K562 (cell line): ENCODE measurements at regions not wholly inside any gene's neighbourhood (a gene's known extent, or its start where the extent isn't known, plus 50 kb on each side); places are given as distances from the start of the nearest gene placed in this dataset.

Experiments
- ATAC-seq: fragments of 200-7000 bp; cut with Tn5 transposase; 3 replicates; pipeline ENCODE4 v1.9.1; 2020; ENCODE audit warnings: moderate library complexity
- BruUV-seq: library from RNA; stranded (reverse); fragments of 400-500 nt; replicated peaks from 2 replicates; lab custom pipeline; 2021; lab: Mats Ljungman, UMichigan
- CTCF ChIA-PET: fragments of 300-600 bp; formaldehyde crosslinking; extraction: SDS; loops from one replicate; lab custom pipeline; 2021; ENCODE audit warnings: low intra/inter-chr PET ratio; lab: Yijun Ruan, JAX
- POLR2A ChIA-PET: fragments of 300-600, 350-650 bp; sonication (Branson Sonifier 250); formaldehyde crosslinking; extraction: SDS; loops from one replicate; lab custom pipeline; 2021; ENCODE audit warnings: antibody characterized with exemption, inconsistent platforms; lab: Yijun Ruan, JAX
- DNase-seq, 4 experiments: peaks; one replicate each; pipeline versions ENCODE4 v3.0.0 to v3.0.0-alpha.2; 2011 to 2018; ENCODE audit warnings: low spot score in 3 of 4, mixed read lengths in 3 of 4; ENCODE audit errors: extremely low read depth in 1 of 4
- FAIRE-seq: peaks from 2 replicates; lab custom pipeline; 2011; peaks lifted over from hg19 to GRCh38; lab: Jason Lieb, UNC
- H2AFZ ChIP-seq: 2 replicates; pipeline ENCODE4 v1.6.0; 2011; ENCODE audit warnings: low read depth, low read length, control low read depth, inconsistent platforms
- H3K27ac ChIP-seq: fragments of 200-600 bp; 3 replicates; pipeline ENCODE4 v1.8.0; 2011; ENCODE audit warnings: low read depth, mild to moderate bottlenecking, control low read depth, inconsistent platforms, low read length, moderate library complexity, mixed read lengths; ENCODE audit errors: extremely low read depth
- H3K27me3 ChIP-seq, 2 experiments: fragments of 300-600 bp in 1 of 2; 2 replicates in 1 of 2; 3 replicates in 1 of 2; pipeline versions ENCODE4 v1.6.0 to v1.8.0; 2011; ENCODE audit warnings: inconsistent platforms in 2 of 2, low read length in 2 of 2, mild to moderate bottlenecking in 1 of 2, mixed read lengths in 1 of 2, moderate library complexity in 1 of 2; ENCODE audit not compliant: control insufficient read depth in 2 of 2, insufficient read depth in 2 of 2
- H3K36me3 ChIP-seq: fragments of 300-600 bp; 3 replicates; pipeline ENCODE4 v1.8.0; 2011; ENCODE audit warnings: mild to moderate bottlenecking, low read length, inconsistent platforms; ENCODE audit not compliant: control insufficient read depth, insufficient read depth
- H3K4me1 ChIP-seq, 2 experiments: fragments of 200-600 bp in 1 of 2; replicated peaks in 1 of 2; 2 replicates in 1 of 2; 3 replicates in 1 of 2; pipeline versions ENCODE4 v1.5.1 to v1.8.0; 2011; ENCODE audit warnings: inconsistent platforms in 2 of 2, low read length in 2 of 2, mild to moderate bottlenecking in 1 of 2, mixed read lengths in 1 of 2, moderate library complexity in 1 of 2; ENCODE audit not compliant: control insufficient read depth in 2 of 2, insufficient read depth in 2 of 2
- H3K4me2 ChIP-seq: 2 replicates; pipeline ENCODE4 v1.6.1; 2011; ENCODE audit warnings: low read length, control low read depth, inconsistent platforms, mixed read lengths; ENCODE audit not compliant: insufficient read depth
- H3K4me3 ChIP-seq: fragments of 200-600 bp; sonication (generic), shearing (Covaris generic); 2 replicates; pipeline ENCODE4 v1.5.1; 2016; ENCODE audit warnings: control low read depth, inconsistent platforms
- H3K79me2 ChIP-seq: fragments of 200-600 bp; 3 replicates; pipeline ENCODE4 v1.8.0; 2011; ENCODE audit warnings: low read length, inconsistent platforms; ENCODE audit not compliant: control insufficient read depth, insufficient read depth
- H3K9ac ChIP-seq, 2 experiments: 2 replicates each; pipeline versions ENCODE4 v1.6.0 to v1.6.1; 2011; ENCODE audit warnings: low read depth in 2 of 2, low read length in 2 of 2, control low read depth in 1 of 2, inconsistent platforms in 1 of 2, mild to moderate bottlenecking in 1 of 2, mixed read lengths in 1 of 2; ENCODE audit not compliant: insufficient read depth in 1 of 2
- H3K9me1 ChIP-seq: one replicate; pipeline ENCODE4 v1.6.0; 2011; ENCODE audit warnings: inconsistent platforms, mild to moderate bottlenecking, low read length, moderate library complexity; ENCODE audit not compliant: control insufficient read depth, insufficient read depth
- H3K9me3 ChIP-seq: replicated peaks from 2 replicates; pipeline ENCODE4 v1.5.1; 2011; ENCODE audit warnings: low read depth, low read length, inconsistent platforms; ENCODE audit not compliant: control insufficient read depth, insufficient read depth
- H4K20me1 ChIP-seq: replicated peaks from 2 replicates; pipeline ENCODE4 v1.6.1; 2011; ENCODE audit warnings: low read length, inconsistent platforms, mixed read lengths; ENCODE audit not compliant: control insufficient read depth, insufficient read depth
- CEBPB ChIP-seq: fragments of 450-650 bp; IDR thresholded peaks from 2 replicates; pipeline ENCODE4 v1.6.1; 2016; ENCODE audit warnings: missing genetic modification characterization, missing compliant biosample characterization
- ELF2 ChIP-seq: fragments of 250-450 bp; sonication (Bioruptor Pico); IDR thresholded peaks from 2 replicates; pipeline ENCODE4 v1.5.0; 2021; ENCODE audit warnings: mild to moderate bottlenecking
- ERF ChIP-seq: fragments of 450-650 bp; formaldehyde crosslinking; IDR thresholded peaks from 2 replicates; pipeline ENCODE4 v1.4.0; 2020; ENCODE audit warnings: mild to moderate bottlenecking, mixed read lengths
- ILF3 ChIP-seq: fragments of 450-650 bp; IDR thresholded peaks from 2 replicates; pipeline ENCODE4 v1.6.1; 2018; ENCODE audit warnings: antibody characterized with exemption, mild to moderate bottlenecking, moderate library complexity, borderline replicate concordance
- MAFF ChIP-seq: IDR thresholded peaks from 2 replicates; pipeline ENCODE4 v1.6.1; 2012; ENCODE audit warnings: low read length, improper control_type of control experiment
- NFE2 ChIP-seq: IDR thresholded peaks from 2 replicates; pipeline ENCODE4 v1.6.1; 2014; ENCODE audit warnings: antibody characterized with exemption, low read depth
- NFRKB ChIP-seq: fragments of 450-650 bp; IDR thresholded peaks from 2 replicates; pipeline ENCODE4 v1.6.1; 2016; ENCODE audit warnings: low read depth
- NR1H2 ChIP-seq: sonication (generic); formaldehyde crosslinking; IDR thresholded peaks from 2 replicates; pipeline ENCODE4 v1.4.0; 2020; ENCODE audit warnings: mild to moderate bottlenecking, missing genetic modification reagents
- SMAD2 ChIP-seq: fragments of 150-350 bp; IDR thresholded peaks from 2 replicates; pipeline ENCODE4 v1.6.1; 2014; ENCODE audit warnings: low read depth, mild to moderate bottlenecking, low read length
- TRIM24 ChIP-seq, 2 experiments: fragments of 450-650 bp; IDR thresholded peaks; 2 replicates each; pipeline ENCODE4 v1.6.1; 2016
- U2AF2 ChIP-seq: fragments of 200-400 bp; formaldehyde crosslinking; optimal IDR thresholded peaks from 2 replicates; pipeline ENCODE3; 2017; ENCODE audit warnings: low read depth, mild to moderate bottlenecking, low read length
- ZKSCAN8 ChIP-seq: fragments of 200-800 bp; sonication (Bioruptor generic); IDR thresholded peaks from 2 replicates; pipeline ENCODE4 v1.6.1; 2016; ENCODE audit warnings: missing genetic modification characterization, missing compliant biosample characterization
- ZNF444 ChIP-seq: fragments of 250-450 bp; sonication (Bioruptor Pico); IDR thresholded peaks from 2 replicates; pipeline ENCODE4 v1.4.0; 2020; ENCODE audit warnings: mild to moderate bottlenecking, moderate library complexity
- ZSCAN29 ChIP-seq: fragments of 450-650 bp; IDR thresholded peaks from 2 replicates; pipeline ENCODE4 v1.6.1; 2017
- WGBS: fragments of 100-300 bp; shearing (Covaris generic); methylation state at CpG from one replicate; pipeline ENCODE4 v1.1.6; 2016; ENCODE audit warnings: low coverage, mixed read lengths; ENCODE audit not compliant: insufficient coverage; ENCODE audit errors: missing lambda C conversion rate; 5-methylcytosine and 5-hydroxymethylcytosine counted together
- in situ Hi-C: fragments of 300-500 bp; cut with MboI; formaldehyde crosslinking; loops from 4 replicates; pipeline ENCODE4 v1.15.0; 2018; ENCODE audit warnings: inconsistent platforms, mixed read lengths
- intact Hi-C: fragments of 100-400 bp; cut with micrococcal nuclease; formaldehyde crosslinking; loops from 2 replicates; pipeline ENCODE4 v1.14.2; 2022
- TF ChIP-seq, protein P1 (sequence below): fragments of 250-450 bp; sonication (Bioruptor Pico); IDR thresholded peaks from 2 replicates; pipeline ENCODE4 v1.5.0; 2021
- TF ChIP-seq, protein P2 (sequence below): fragments of 250-450 bp; sonication (Bioruptor Pico); IDR thresholded peaks from 2 replicates; pipeline ENCODE4 v1.9.0; 2021; ENCODE audit warnings: mild to moderate bottlenecking, inconsistent platforms
- TF ChIP-seq, protein P3 (sequence below), 2 experiments: fragments of 450-650 bp in 1 of 2; IDR thresholded peaks; 2 replicates each; pipeline ENCODE4 v1.6.1; 2011 to 2017; ENCODE audit warnings: low read depth in 2 of 2, antibody characterized with exemption in 1 of 2, borderline replicate concordance in 1 of 2, low read length in 1 of 2, mild to moderate bottlenecking in 1 of 2, mixed read lengths in 1 of 2; ENCODE audit not compliant: control insufficient read depth in 1 of 2
- TF ChIP-seq, protein P4 (sequence below): IDR thresholded peaks from 3 replicates; pipeline ENCODE4 v1.6.1; 2011; ENCODE audit warnings: borderline replicate concordance, mild to moderate bottlenecking; ENCODE audit not compliant: insufficient read length, insufficient read depth

DNA sequence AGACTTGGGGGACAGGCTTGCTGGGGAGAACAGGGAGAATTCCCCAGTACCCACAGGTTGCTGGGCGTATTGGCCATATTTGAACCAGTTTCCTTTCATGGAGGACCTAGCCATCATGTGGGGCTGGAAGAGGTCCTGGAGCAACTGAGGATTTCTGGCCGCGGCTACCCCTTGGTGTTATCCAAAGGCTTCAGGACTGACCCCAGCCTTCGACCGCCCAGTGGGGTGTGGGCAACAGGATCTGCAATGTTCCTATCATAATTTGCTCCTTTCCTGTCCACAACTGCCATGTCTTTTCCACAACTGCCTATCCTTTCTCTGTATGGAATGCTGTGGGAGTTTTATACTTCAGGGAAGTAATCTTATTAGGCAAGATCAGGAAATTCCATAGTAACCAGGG is 1053.6 kb upstream of the SLC39A10 start (continued):
- TF ChIP-seq TRIM24 (IDR thresholded peaks at IDR 0.05) (no peak), ERF (no peak), NFE2 (no peak), NFRKB (no peak), SMAD2 (no peak), NR1H2 (CRISPR knock-in tag) (no peak)

DNA sequence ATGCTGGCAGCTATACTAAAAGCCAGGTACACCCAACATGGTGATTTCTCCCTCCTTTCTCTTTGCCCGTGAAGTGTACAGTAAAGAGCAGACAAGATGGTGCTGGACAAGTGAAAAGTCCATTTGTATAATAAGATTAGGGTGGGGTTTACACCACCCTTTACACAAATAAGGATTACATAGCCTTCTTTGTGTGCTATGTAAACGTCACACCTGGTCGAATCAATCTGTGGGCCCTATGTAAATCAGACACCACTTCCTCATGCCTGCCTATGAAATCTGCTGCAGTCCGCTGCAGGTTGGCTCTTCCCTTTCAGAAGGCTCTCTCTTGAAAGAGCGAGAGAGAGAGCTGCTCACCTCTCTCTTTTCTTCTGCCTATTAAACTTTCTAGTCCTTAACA is 1054.3 kb upstream of the SLC39A10 start:
- in situ Hi-C loops = no loop called here
- DNase-seq = no peak
- TF ChIP-seq ZNF444 (CRISPR knock-in tag) (no peak), ELF2 (no peak), ILF3 (no peak), U2AF2 (no peak), MAFF (no peak), ZSCAN29 (no peak), CEBPB (tag) (no peak), ZKSCAN8 (CRISPR knock-in tag) (no peak)
- TF ChIP-seq, protein P1, sequence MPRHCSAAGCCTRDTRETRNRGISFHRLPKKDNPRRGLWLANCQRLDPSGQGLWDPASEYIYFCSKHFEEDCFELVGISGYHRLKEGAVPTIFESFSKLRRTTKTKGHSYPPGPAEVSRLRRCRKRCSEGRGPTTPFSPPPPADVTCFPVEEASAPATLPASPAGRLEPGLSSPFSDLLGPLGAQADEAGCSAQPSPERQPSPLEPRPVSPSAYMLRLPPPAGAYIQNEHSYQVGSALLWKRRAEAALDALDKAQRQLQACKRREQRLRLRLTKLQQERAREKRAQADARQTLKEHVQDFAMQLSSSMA (CRISPR knock-in tag) = no peak
- TF ChIP-seq, protein P2, sequence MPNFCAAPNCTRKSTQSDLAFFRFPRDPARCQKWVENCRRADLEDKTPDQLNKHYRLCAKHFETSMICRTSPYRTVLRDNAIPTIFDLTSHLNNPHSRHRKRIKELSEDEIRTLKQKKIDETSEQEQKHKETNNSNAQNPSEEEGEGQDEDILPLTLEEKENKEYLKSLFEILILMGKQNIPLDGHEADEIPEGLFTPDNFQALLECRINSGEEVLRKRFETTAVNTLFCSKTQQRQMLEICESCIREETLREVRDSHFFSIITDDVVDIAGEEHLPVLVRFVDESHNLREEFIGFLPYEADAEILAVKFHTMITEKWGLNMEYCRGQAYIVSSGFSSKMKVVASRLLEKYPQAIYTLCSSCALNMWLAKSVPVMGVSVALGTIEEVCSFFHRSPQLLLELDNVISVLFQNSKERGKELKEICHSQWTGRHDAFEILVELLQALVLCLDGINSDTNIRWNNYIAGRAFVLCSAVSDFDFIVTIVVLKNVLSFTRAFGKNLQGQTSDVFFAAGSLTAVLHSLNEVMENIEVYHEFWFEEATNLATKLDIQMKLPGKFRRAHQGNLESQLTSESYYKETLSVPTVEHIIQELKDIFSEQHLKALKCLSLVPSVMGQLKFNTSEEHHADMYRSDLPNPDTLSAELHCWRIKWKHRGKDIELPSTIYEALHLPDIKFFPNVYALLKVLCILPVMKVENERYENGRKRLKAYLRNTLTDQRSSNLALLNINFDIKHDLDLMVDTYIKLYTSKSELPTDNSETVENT (CRISPR knock-in tag) = no peak
- TF ChIP-seq, protein P3, sequence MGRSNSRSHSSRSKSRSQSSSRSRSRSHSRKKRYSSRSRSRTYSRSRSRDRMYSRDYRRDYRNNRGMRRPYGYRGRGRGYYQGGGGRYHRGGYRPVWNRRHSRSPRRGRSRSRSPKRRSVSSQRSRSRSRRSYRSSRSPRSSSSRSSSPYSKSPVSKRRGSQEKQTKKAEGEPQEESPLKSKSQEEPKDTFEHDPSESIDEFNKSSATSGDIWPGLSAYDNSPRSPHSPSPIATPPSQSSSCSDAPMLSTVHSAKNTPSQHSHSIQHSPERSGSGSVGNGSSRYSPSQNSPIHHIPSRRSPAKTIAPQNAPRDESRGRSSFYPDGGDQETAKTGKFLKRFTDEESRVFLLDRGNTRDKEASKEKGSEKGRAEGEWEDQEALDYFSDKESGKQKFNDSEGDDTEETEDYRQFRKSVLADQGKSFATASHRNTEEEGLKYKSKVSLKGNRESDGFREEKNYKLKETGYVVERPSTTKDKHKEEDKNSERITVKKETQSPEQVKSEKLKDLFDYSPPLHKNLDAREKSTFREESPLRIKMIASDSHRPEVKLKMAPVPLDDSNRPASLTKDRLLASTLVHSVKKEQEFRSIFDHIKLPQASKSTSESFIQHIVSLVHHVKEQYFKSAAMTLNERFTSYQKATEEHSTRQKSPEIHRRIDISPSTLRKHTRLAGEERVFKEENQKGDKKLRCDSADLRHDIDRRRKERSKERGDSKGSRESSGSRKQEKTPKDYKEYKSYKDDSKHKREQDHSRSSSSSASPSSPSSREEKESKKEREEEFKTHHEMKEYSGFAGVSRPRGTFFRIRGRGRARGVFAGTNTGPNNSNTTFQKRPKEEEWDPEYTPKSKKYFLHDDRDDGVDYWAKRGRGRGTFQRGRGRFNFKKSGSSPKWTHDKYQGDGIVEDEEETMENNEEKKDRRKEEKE (IDR thresholded peaks at IDR 0.05; ENCODE audit: borderline replicate concordance in 1 of 2, control insufficient read depth in 1 of 2, low read depth in 2 of 2, low read length in 1 of 2) = no peak
- TF ChIP-seq, protein P4, sequence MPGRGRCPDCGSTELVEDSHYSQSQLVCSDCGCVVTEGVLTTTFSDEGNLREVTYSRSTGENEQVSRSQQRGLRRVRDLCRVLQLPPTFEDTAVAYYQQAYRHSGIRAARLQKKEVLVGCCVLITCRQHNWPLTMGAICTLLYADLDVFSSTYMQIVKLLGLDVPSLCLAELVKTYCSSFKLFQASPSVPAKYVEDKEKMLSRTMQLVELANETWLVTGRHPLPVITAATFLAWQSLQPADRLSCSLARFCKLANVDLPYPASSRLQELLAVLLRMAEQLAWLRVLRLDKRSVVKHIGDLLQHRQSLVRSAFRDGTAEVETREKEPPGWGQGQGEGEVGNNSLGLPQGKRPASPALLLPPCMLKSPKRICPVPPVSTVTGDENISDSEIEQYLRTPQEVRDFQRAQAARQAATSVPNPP = no peak

More for the DNA sequence above, 1054.3 kb upstream of the SLC39A10 start:
- ChIA-PET CTCF (no interaction called here), POLR2A (no interaction called here)
- Histone ChIP-seq H3K4me1 (no peaks in the 10 kb centered on the region), H3K9ac (no peak overlapping the region), H3K36me3 (no peaks in the 10 kb centered on the region), H3K4me3 (no peak overlapping the region), H3K4me2 (no peak overlapping the region), H3K9me1 (no peaks in the 10 kb centered on the region), H3K9me3 (no peaks in the 10 kb centered on the region), H2AFZ (no peak overlapping the region), H4K20me1 (no peaks in the 10 kb centered on the region), H3K27ac (no peak overlapping the region), H3K79me2 (no peaks in the 10 kb centered on the region), H3K27me3 (no peaks in the 10 kb centered on the region)
- ATAC-seq = no peak
- WGBS = 0% methylated on average over 5 of the region's 5 CpGs
- intact Hi-C loops = no loop called here
- BruUV-seq = no TSS peak
- FAIRE-seq = no peak
